ENCODE measurements at regions not wholly inside any gene's neighbourhood (a gene's known extent, or its start where the extent isn't known, plus 50 kb on each side); places are given as distances from the start of the nearest gene placed in this dataset.

DNA sequence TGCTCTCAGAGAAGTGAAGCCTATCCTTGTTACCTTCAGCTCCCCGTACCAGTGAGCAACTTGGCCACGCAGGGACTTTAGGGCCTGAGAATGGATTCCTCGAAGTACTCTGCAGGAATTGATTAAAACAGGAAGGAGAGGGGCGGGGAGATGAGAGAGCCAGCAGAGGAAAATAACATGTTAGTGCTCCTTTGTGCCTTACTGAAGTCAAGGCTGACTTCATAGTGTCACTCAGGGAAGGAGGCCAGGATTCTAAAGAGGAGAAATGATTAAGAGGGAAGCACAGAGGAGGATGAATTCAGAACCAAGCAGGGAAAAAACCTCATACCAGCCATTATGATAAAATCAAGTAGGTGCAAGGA is 195.6 kb upstream of the RHOBTB1 start:
- DNase-seq (ENCODE audit: low spot score): no peak

DNA sequence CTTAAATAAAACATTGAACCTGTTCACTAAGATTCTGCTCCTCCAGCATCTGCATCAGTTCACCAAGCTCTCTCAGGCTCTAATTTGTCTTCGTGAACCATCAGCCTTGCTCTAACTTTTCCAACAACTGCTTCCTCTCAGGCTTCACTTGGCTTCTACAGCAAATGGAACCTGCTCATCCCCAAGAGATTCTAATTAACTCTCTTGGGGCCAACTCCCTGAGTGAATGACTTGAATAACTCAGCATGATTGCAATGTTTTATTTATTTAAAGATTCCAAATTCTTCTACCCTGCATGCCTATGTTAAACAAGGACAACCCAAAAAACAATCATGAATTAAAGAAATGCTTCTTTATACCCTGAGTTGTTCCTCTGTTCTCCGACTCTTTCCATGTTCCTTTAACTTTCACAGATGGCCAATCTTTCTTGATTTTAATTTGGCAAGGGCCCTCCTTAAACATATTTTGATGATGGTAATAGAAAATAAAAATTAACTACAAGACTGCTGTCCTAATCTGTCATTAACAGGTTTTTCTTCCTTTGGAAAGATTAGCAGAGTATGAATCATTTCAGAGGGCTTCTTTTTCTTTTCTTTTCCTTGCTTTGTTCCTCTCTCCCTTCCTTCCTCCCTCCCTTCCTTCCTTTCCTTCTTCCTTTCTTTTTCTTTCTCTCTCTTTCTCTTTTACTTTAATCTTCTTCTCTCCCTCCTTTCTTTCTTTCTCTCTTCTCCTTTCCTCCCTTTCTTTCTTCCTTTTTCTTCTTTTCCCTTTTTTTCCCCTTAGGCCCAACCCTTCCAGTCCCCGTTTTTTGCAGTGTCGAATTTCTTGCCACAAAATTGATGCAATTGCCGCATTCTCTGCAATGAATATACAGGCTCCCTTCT is 195.0 kb upstream of the RHOBTB1 start:
- no peak for DNase-seq (ENCODE audit: low spot score)

DNA sequence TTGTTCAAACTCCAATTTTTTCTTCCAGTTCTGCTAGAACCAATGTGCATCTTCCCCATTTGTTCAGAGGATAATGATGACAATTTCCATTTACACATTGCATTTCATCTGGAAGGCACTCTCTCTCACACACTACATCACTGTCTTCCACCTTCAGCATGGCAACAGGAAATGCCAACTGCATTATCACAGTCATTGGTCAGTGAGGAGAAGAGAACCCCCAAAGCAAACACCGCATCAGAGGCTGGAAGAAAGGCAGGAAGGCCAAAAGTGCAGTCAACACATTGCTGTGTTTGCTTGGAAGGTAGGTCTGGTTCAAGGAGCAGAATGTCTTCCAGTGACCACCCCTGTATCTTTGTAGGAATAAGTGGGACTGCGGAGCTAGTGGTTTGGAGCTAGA is 192.2 kb upstream of the RHOBTB1 start:
- no peak for DNase-seq (ENCODE audit: low spot score)

DNA sequence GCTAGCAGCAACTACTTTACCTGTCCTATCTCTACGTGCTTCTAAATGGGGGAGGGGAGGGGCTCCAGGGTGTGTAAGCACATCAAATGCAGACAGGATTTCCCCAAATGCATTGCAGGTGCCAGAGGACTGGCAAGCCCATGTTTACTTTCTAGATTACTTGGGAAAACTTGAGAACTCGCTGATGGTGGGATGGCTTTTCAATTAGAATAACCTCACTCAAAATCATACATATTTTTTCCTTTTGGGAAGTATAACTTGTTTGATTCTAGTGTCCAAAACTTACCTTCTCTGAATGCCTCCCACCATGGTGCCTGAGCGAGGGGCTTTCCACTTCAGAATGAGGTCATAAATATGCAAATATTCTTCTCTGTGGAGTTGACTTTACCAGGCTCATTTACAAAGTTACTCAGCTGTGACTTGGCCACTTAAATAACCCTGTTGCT is 191.3 kb upstream of the RHOBTB1 start:
- no peak for DNase-seq (ENCODE audit: low spot score)

DNA sequence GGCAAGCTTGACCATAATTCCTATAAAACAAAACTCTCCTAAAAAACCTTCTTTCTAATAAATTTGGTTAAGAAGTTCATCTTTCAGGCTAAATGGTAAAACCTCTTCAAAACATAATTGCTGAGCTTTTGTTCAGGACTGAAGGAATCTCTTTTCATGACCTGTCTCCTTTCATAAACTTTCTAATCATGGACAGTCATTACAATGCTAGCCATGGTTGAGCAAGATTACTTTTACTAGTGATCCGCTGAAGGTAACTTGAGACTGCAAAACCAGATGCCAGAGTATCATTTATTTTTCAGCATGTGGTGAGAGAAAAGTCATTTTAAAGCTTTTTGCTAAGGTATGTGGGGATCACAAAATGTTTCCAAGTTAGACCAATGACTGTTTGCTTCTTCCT is 186.4 kb upstream of the RHOBTB1 start:
- no peak for DNase-seq (ENCODE audit: low spot score)

DNA sequence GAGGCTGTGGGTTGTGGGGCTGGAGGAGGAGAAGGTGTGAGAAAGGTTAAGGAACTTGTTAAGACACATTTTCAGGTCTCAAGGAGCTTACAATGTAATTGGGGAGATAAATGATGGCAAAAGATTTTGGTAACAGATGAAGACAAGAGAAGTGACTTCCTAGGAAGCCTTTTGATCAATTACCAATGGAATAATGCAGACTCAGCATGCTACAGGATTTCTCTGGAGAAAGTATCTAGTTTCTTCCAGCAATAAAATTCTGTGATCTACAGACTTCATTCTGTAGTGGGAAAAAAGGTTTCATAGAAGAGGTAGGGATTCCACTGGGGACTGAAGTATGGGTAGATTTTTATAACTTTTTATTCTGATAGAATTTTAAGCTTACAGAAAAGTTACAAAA is 184.2 kb upstream of the RHOBTB1 start:
- DNase-seq (ENCODE audit: low spot score): no peak

DNA sequence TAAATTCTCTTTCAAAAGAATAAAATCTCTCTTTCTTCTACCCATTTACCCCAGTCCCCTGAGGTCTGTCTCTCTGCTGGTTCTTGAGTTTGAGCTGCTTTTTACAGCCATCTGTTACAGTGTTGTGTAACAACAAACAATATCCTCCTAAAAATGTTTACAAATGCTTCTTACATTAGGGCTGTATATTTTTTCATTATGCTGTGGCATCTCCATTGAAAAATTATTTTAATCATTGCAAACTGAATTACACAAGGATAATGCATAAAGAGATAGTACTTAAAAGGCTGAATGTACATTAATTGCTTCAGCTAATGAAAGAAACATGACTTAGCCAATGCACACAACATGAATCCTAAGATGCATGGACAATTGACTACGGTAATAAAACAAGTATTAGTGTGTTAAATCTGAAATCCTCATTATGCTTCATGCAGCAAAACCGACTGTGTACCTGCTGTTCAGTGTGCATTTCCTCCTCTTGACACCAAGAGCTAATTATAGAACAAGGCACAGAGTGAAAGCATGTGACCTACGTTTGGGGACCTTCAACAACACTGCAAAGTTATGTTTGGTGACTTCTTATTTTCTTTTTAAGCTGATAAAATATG is 181.7 kb upstream of the RHOBTB1 start:
- DNase-seq (ENCODE audit: low spot score): no peak

DNA sequence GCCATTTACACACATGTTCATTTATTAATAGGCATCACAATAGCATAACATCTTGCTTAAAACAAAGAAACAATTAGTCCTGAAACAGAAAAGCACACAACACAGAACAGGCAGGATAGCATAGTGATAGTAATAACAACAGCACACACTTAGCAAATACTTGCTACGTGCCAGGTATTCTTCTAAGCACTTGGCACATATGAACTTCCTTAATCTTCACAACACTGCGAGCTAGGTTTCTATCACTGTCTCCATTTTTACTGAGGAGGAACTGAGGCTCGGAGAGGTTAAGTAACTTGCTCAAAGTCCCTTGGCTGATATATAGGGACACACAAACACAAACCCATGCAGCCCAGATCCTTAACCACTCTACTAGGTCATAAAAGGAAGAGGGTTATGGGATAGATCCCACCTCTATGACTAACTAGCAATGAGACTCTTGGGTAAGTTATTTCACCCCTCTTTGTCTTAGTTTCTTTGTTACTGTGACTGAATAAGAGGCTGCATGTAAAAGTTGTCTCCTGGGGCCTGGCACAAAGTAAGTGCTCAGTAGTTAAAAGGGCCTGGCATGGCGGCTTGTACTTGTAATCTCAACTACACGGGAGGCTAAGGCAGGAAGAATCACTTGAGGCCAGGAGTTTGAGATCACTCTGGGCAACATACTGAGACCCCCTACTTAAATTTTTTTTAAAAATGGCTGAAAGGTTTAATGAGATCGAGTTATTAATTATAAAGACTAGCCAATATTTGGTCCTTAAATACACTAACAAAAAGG is 181.0 kb upstream of the RHOBTB1 start:
- no peak for DNase-seq (ENCODE audit: low spot score)

DNA sequence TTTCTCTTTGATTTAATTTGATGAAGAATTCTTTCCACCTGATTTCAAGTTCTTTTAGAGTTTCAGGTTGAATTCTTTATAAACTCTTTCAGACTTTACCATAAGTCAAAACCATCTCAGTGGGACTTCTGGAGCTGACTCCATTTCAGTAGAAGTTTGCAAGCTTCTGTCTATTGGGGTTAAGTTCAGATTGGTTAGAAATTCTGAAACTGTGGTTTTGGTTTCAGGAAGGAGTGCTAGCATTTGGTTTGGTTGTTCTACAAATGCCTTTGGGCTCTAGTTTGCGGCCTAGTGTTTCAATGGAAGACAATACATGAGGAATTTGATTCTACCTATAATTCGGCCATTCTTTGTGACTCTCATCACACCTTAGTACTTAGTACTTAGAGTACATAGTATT is 176.8 kb upstream of the RHOBTB1 start:
- DNase-seq (ENCODE audit: low spot score): no peak

DNA sequence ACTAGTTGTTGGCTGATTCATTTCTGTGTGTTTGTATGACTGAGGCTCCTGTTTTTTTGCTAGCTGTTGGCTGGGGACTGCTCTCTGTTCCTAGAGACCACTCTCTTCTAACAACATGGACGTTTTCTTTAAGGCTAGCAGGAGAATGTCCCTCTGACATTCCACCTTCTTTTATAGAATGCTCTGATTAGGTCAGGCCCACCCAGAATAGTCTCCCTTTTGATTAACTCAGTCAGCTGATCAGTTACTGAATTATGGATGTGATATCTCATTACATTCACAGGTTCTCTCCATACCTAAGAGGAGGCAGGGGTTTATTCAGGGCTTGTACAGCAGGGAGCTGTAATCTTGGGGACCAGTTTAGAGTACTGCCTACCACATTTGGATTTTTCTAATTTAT is 175.6 kb upstream of the RHOBTB1 start:
- DNase-seq (ENCODE audit: low spot score): no peak

DNA sequence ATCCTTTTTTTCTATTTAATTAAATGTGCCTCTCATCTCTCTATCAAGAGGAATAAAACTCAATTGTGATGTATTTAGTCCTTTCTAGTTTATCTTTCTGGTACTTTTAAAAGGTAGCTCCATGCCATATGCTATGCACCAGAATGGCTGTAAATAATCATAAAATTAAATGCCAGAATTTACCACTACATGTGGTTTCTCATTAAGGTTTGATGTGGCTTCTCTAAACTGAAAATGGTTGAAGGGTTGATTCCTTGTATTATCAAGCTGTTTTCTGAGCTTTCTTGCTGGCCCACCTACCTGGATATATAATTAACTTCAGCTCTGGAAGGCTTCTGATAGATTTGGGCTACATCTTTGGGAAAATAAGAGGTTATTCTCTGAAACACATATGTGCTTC is 171.9 kb upstream of the RHOBTB1 start:
- DNase-seq (ENCODE audit: low spot score): no peak

DNA sequence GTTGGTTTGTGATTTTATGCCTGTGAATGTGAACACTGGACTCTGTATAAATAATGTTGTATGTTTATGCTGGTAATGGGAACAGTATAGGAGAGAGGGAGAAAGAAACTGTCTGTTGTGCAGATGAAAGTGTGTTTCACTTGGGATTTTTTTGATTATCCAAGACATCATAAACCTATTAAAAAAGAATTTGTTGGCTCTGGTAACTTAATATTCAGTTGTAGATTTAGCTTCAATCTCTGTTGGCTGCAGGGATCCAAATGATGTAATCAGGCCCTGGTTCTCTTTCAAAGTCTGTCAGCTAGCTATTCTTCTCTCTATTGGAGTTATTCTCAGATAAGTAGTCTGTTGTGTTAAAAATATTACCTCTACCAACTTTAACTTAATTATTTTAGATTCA is 168.8 kb upstream of the RHOBTB1 start:
- no peak for DNase-seq (ENCODE audit: low spot score)

DNA sequence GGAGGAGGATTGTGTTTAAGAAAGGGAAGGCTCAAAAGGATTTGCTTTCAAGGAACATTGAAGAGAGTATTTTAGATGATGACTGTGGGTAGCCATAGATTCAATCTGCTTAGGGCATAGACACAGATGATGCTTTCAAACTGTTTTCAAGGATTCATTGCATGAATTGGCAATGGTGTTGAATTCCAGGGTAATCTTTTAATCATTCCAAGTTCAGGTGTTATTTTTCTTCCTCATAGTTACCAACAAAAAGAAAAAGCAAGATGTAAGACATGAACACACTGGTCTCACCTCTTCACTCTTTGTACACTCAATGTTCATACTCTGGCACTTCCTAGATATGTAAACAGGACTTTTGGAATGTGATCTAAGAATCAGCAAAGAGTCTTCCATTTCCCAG is 167.0 kb upstream of the RHOBTB1 start:
- DNase-seq (ENCODE audit: low spot score): no peak

DNA sequence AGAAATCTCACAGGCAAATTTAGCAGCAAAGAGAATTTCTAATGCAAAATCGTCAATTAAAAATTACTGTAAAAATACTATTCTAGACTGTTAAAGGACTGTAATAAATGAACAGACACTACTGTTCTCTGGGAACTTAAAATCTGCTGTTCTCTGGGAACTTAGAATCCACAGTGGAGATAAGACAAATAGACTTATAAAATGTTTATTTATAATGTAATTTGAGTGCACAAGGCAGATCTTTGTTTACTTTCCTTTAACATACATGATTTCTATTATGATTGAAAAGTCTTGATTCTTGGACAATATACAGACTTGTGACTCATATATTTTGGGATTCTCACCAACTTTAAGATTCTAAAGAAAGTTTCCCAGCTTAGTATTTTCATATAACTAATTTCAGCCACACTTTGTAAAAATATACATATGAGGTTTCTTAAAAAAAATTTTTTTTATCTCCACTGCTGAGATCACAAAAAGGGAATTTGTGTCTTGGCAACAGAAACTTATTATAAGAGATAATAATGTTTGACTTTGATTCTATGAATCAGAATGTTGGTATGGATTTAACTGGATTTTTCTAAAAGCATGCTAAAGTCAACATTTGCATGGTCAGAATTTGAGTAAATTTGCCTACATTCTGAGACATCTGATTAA is 166.3 kb upstream of the RHOBTB1 start:
- DNase-seq (ENCODE audit: low spot score): peak; percentile 16

DNA sequence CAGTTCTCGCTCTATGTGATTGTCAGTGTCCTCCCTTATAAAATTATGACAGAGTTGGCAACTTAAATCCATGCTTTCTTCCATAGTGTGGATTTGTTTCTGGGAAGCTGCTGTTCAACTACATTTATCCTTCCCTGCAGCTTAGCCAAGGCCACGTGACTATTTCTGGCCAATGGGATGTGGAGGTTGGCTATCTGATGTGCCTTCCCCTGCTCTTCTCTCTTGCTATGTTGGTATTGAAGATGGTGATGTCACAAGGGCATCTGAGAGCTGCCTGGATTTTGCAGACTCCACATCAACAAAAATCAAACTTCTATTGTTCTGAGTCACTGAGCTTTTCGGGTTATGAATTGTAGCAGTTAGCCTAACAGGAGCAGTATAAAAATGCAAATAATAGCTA is 164.9 kb upstream of the RHOBTB1 start:
- DNase-seq (ENCODE audit: low spot score): no peak

DNA sequence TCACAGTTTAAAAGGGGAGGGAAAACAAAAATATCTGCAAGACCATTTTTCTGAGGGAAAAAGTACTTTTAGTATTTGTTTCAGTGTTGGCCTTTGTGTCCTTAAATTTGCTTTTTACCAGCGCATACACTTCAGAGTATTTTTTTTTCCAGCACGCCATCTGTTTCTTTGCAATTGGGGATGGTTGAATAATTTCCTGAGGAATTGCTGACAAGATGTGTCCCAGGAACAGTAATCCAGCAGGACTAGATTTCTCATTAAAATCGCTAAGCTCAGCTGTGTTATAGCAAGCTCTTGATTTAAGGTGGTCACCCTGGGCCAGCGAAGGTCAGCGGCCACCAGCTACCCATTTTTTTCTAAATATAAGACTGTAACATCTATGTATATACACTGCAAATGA is 156.9 kb upstream of the RHOBTB1 start:
- no peak for DNase-seq (ENCODE audit: low spot score)

DNA sequence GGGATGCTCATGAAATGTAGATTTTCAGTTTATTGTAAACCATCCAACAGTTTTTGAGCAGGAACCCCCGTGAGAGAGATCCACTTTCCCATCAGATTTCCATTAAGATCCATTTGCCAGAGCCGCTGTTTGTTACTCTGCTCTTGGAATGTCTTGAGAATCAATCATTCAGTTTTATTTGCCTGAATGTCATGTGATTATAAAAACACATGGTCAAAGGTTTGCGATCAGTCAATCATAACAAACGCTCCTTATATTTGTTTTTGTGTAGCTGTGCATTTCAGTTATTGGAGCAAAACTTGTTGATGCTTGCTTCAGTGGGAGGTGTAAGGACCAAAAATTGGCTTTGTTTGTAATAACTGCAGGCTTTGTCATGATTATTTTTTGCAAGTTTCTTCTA is 155.8 kb upstream of the RHOBTB1 start:
- no peak for DNase-seq (ENCODE audit: low spot score)

DNA sequence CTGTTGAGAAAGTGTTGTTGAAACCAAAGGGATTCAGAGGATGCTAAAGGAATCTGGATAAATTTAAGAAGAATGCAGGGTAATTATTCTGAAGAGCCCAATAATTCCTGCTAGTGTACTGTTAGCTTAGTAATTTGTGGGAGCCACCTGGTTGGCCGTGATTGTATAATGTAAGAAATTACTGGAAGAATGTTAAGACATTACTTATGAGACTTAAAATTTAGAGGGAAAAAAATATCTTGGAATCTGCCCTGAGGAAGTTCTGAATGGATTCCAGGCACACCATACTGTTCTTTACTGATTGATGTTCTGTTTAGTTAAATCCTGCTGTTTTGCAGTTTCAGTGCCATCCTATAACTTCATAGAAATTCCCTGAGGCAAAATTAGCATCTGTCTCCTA is 155.0 kb upstream of the RHOBTB1 start:
- DNase-seq (ENCODE audit: low spot score): no peak

DNA sequence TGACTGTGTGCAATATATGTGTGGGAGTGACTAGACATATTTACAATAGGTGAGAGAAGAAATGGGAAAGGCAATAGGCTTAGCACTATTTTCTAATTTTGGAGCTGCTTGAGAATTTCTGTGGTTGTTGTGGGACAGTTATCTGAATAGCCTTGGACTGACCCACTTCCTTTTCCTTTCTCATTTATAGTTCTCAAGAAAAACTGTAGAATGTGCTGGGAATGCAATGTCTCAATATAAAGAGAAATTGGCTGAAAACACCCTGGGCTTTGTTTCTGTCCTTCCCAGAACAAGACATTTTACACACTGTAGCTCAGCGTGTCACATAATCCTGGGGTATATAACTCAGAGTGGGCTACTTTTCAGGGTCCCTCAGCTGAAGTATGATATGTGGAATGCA is 153.0 kb upstream of the RHOBTB1 start:
- no peak for DNase-seq (ENCODE audit: low spot score)

DNA sequence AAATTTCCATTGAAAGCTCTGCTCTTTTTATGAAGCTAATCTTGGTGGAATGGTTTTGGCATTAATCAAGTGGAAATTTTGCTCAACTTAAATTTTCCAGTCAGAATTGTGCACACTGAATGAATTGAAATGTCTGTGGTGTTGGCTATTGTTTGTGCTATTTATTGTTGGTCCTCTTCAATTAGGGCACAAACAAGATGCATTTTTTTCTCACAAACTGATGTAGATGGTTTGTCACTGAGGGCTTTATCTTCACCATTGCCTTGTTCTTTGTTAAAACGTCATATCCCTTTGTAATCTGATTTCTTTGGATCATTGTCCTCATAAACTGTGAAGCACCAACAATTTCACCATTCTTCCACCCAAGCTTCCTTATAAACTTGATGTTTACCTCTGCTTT is 152.1 kb upstream of the RHOBTB1 start:
- DNase-seq (ENCODE audit: low spot score): no peak

DNA sequence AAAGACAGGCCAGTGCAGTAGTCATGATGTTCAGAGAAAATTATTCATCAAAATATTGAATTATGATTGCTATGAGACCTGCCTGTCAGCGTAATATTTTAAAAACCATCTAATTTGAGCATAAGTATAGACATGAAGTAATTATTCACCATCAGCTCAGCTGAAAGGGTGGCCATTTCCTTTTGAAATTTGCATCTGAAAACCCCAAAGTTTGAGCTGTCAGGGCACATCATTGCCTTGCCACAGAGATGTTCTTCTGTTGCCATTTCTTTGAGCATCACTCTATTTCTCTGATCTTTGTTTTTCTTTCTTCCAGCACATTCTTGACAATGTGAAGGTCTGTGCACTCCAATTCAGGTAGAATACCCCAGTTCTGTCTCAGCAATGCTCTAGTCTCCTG is 147.5 kb upstream of the RHOBTB1 start:
- no peak for DNase-seq (ENCODE audit: low spot score)

DNA sequence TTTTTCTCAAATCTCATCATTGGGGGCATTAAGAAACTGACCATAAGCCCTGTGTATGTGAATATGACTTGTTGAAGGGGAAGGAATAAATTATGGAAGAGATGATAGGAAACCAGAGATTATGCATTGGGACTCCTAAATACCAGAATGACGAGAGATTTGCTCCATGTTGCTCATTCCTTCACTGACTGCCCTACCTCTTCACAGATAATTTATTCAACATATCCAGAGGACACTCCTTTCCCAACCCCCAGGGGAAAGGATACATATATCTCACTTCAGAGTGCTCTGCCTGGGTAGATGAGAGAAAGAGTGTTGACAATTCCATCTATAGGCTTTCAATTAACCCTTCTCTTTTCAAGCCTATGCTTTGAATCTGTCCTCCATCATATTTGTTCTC is 145.3 kb upstream of the RHOBTB1 start:
- no peak for DNase-seq (ENCODE audit: low spot score)

DNA sequence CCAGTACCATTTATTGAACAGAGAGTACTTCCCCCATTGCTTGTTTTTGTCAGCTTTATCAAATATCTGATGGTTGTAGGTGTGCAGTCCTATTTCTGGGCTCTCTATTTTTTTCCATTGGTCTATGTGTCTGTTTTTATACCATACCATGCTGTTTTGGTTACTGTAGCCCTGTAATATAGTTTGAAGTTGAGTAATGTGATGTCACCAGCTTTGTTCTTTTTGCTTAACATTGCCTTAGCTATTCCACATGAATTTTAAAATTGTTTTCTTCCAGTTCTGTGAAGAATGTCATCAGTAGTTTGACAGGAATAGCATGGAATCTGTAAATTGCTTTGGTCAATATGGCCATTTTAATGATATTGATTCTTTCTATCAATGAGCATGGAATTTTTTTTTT is 140.5 kb upstream of the RHOBTB1 start:
- no peak for DNase-seq (ENCODE audit: low spot score)
